ENCODE measurements at regions not wholly inside any gene's neighbourhood (a gene's known extent, or its start where the extent isn't known, plus 50 kb on each side); places are given as distances from the start of the nearest gene placed in this dataset.
"Not testable (repeated sequence)": the region's sequence is repeated elsewhere in the genome, so short reads cannot be mapped to it uniquely, and the experiment has no call there.

DNA sequence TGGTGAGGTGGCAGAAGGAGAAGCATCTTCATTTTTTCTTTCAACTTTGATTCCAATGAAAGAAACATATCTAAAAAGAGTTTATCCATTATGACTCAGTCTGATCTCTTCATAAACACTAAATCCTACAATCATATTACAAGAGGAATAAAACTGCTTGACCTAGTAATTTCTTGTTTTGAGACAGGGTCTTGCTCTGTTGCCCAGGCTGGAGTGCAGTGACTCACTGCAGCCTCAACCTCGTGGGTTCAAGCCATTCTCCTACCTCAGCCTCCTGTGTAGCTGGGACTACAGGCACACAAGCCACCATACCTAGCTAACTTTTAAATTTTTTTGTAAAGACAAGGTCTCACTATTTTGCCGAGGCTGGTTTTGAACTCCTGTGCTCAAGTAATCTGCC, 147.2 kb downstream of the NDUFA12 start:
- no peak for DNase-seq

DNA sequence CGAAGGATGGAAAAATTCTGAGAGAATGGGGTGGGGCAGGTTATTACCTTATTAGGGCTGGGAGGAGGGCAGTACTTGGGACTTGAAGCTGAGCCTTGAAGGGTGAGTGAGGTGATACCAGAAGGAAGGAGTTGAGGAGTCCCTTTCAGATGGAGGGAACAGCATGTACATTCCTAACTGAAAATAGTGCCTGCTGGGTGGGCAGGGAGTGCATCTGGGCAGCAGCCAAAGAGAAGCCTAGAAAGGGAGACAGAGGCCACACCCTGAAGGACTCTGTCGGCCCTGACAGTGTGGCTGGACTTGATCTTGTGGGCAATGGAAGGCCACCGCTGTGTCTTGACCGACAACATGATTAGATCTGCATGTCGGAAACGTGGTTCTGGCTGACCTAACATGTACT, 147.6 kb downstream of the NDUFA12 start:
- DNase-seq: no peak

DNA sequence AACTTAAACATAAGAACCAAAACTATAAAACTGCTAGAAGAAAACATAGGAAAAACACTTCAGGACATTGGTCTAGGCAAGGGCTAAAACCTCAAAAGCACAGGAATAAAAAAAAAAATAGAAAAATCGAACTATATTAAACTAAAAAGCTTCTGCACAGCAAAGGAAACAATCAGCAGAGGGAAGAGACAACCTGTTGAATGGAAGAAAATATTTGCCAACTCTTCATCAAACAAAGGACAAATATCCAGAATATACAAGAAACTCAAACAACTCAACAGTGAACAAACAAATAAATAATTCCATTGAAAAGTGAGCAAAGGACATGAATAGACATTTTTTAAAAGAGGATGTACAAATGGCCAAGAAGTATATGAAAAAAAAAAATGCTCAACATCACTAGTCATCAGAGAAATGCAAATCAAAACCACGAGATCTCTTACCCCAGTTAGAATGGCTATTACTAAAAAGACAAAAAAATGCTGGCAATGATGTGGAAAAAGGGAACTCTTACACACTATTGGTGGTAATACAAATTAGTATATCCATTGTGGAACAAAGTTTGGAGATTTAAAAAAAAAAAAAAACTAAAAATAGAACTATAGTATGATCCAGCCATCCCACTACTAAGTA, 152.0 kb downstream of the NDUFA12 start:
- no peak for DNase-seq

DNA sequence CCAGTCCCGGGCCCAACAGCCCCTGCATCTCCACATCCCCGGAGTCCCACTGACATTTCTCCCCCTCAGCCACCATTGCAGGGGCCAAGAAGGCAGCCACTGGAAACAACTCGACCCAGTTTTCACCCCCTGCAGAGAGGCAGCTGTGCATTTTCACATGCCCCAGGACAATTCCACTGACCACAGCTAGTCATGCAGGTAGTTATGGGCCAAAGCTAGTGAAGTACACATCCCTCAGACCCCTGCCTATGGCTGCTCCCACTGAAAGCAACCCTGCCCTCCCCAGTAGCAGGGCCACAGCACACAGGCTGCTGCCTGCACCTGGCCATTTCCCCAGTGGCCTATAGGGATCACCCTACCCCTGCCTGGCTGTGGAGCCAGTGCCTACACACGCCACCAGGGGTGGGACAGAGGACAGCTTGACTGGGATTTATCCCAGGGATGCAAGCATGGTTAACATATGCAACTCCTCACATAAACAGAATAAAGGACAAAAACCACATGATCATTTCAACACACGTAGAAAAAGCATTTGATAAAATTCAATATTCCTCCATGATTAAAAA, 154.0 kb downstream of the NDUFA12 start:
- DNase-seq: no peak

DNA sequence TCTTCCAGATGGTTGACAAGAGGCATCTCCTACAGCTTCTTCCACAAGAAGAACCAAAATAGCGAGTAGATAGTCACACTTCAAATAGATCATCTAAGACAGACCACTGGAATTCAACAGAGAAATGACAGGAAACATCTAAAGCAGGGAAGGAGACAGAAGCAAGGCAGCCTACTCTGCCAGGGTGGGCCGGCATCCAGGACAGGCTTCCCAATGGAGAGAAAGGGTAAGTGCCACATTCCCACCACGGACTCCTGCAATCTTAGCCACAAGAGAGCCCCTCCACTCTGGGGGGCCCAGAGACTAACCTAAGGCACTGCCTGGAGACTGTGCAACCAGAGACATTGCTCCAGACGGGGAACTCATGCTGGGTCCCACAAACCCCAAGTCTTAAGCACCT, 154.5 kb downstream of the NDUFA12 start:
- no peak for DNase-seq

DNA sequence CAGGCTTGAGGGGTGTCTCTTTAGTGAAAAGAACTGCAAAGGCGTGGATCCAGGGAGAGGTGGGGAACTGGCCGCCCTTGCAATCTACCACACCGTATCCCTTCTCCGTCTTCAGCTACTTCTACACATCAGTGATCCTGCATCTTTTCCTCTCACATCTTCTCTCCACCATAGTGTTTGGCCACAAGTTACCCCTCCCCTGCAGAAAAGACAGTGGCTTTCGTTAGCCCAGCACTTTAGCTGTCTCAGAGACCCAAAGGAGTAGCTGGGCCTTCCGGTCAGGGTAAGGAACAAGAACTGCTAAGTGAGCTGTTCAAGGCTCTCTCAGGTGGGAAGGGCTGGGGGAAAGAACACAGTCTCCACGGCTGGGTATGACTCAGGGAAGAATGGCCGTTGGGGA, 158.4 kb downstream of the NDUFA12 start:
- DNase-seq: no peak

DNA sequence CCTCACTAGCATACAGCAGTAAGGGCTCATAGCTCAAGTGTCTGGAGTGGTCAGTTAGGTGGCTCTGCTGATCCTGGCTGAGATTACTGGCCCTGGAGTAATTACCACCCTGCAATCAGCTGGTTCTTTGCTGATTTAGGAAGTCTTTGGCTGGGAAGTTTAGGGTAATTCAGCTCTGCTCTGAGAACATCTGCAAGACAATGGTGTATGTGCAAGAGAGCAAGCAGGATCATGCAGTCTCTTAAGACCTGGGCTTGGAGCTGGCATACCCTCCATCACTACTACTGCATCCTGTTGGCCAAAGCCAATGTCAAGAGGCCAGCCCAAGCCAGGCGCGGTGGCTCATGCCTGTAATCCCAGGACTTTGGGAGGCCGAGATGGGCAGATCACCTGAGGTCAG, 159.0 kb downstream of the NDUFA12 start:
- no peak for DNase-seq

DNA sequence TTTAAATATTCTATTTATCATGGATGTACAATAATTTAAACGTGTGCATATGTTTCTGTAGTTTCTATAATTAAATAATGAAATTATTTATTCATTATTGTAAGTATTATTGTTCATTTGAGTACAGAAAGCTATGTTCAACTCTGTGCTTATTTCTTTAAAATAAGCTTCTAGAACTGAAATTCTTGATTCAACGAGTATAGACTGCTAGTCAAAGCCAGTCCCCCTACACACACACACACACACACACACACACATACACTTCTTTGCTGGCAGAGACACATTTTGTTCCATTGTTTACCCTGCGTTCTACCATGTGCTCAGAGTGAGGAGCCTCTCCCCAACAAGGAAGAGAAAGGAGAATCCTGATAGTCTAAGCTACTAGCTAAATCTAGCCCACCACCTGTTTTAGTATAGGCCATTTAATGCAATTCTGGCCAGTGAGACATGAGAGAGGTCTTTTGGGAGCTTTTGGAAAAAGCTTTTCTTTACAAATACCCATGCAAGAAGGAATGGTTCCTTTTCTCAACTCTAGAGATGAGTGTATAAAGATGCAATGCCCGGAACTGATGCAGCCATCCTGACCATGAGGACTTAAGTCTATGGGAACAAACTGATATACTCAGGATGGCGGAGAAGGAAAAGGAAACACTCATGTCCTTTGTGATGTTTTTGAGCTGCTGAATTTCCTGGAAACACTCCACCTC, 161.4 kb downstream of the NDUFA12 start:
- no peak for DNase-seq

DNA sequence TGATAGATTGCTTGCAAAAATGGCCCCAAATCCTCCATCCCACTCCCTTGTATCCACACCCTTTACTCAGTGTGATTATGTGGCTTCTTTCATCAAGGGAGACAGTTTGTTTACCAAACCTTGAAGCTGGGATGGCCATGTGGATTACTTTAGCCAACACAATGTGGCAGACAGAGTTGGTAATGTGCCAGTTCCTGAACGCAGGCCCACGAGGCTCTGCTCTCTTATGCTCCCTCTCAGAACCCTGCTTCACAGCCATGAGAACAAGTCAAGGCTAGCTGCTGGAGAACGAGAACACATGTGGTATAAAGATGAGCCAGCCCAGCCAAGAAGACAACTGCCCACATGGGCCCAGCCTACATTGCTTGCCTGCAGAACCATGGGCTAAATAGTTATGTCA, 162.3 kb downstream of the NDUFA12 start:
- no peak for DNase-seq

DNA sequence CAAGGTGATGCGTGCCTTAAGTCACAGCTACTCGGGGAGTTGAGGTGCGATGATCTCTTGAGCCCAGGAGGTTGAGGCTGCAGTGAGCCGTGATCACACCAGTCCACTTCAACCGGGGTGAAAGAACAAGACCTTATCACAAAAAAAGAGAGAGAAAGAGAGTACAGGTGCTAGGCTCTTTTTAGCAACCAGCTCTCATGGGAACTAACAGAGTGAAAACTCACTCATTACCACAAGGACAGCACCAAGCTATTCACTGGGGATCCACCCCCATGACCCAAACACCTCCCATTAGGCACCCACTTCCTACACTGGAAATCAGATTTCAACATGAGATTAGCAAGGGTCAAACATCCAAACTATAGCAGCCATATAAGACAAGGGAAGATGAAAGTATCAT, 164.2 kb downstream of the NDUFA12 start:
- no peak for DNase-seq

DNA sequence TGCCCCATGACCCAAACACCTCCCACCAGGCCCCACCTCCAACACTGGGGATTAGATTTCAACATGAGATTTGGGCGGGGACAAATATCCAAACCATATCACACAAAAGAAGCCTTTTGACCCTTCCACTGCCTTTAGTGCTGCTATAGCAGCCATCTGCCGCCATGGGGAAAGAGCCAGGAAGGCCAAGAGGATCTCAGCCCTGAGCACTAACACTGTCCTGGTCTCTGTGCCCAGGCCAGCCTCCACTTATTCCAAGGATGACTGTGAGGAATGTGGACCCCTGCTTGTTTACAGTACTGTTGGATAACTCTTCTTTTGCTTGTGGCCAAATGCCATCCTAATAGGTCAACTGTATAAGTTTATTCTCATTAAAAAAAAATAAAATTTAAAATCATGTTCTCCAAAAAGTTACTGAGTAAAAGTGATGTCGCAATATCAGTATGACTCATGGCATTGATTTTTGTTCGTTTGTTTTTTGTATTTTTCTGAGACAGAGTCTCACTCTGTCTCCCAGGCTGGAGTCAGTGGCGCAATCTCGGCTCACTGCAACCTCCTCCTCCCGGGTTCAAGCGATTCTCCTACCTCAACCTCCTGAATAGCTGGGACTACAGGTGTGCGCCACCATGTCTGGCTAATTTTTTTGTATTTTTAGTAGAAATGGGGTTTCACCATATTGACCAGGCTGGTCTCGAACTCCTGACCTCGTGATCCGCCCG, 166.4 kb downstream of the NDUFA12 start:
- DNase-seq: not testable (repeated sequence)

DNA sequence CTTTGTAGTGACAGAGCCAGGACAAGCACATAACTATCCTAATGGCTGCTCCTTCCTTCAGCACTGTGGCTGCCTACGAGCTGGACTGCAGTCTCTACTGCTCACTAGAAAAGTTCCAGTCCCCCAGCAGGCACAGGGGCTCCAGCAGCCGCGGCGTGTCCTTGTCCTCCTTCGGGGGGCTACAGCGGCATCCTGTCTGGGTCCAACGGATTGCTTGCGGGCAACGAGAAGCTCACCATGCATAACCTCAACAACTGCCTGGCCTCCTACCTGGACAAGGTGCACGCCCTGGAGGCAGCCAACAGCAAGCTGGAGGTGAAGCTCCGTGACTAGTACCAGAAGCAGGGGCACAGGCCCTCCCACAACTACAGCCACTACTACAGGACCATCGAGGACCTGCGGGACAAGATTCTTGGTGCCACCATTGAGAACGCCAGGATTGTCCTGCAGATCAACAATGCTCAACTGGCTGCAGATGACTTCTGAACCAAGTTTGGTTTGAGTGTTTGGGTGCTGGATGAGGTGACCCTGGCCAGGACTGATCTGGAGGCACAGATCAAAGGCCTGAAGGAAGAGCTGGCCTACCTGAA, 169.4 kb downstream of the NDUFA12 start:
- no peak for DNase-seq

DNA sequence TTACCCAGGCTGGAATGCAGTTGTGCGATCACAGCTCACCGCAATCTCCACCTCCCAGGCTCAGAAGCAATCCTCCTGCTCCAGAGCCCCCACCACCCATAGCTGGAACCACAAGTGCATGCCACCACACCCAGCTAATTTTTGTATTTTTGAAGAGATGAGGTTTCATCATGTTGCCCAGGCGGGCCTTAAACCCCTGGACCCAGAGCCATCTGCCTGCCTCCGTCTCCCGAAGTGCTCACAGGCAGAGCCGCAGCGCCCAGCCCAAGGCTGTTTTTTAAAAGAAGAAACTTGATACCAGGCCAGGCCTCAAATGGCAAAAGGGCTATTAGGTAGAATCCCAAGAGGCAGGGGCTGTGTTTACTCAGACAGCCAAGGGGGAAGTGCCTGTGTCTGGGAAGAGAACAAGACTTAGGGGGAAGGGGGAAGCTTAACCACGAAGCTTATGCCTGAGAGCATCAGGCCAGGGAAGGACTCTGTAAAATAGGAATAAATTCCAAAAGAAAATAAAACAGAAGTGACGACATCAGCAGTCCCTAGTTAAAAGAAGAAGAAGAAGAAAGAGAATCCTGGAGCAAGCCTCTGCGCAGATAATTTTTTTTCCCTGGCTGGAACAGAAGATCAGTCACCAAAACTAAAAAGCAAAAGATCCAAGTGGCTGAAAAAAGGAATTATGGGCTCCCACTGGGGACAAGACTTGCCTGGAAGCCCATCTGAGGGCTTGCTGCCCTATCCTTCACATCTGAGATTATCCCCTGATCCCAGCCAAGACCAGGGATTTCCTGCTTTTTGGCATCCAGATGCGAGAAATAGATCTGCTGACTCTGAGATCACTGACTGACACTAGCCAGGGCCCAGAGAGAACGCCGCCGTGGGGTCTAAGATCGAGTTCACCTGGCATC, 170.5 kb downstream of the NDUFA12 start:
- DNase-seq: no peak

DNA sequence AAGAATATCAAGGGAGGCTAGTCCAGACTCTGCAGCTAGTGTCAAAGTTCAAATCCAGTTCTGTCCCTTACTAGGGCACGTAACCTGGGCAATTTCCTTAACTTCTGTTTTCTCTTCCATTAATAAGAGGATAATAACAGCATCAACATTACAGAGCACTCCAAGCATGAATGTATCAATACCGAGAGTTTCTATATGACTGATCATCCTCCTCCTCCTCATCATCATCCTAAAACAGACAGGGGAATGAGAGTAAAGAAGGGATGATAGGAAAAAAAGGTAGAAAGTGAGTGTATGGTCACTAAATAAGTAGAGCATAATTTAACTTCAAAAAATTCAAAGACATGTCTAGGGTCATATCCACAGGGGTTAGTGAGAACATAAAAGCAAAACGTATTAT, 171.4 kb downstream of the NDUFA12 start:
- no peak for DNase-seq

DNA sequence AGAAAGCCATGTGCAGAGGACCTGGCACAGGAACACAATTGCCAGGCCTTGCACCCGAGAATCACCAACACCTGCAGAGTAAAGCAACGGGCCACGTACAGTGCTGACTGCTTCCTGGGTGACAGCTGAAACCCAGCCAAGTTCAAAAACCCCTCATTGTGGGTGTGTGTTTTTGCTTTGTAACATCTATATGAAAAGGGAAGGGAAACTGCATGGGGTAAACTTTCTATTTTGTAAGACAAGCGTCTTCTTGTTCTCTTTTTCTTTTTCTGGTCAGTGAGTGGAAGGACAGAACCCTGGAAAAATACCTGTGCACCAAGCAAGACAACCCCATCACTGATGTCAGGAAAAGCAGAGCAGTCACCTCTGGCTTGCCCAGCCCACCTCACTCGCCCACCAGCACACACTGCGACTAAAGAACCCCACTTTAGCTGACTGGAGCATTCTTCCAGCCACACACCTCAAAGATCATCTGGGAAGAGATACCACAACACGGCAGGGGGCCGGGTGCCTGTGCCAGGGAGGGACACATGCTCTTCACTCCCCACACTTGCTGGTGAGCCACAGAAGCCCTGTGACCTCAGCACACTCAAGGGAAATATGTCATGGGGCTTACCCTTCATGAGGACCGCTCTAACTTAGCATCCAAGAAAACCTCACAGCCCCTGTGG, 172.3 kb downstream of the NDUFA12 start:
- no peak for DNase-seq

DNA sequence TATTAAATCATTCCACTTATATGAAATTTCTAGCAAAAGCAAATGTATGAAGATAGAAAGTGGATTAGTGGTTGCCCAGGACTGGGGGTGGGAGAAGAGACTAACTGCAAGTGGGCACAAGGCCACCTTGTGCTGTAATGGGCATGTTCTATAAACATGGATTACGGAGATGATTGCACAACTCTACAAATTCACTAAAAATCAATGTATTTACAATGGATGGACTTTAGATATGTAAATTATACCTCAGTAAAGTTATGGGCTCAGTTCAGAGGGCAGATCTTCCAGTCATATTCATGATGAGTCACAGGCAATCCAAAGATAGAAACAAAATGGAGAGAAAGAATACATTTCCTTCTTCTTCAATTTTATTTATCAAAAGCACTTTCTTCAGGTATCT, 173.9 kb downstream of the NDUFA12 start:
- DNase-seq: no peak

DNA sequence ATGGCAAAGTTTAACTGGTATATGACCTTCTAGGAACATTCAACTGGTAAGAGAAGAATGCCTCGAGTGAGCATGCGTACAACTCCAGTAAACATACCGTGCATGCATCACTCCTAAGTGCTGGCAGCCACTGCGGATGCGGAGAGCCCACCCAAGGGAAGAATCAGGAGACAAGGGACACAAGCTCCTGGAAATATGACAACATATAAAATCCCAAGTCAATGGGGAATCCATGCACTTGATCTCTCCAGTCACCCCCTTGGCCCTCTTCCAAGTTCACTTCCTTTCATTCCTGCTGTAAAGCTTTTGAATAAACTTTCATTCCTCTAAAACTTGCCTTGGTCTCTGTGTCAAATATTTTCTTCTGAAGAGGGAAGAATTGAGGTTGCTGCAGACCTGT, 168.7 kb upstream of the TMCC3 start:
- DNase-seq: no peak

DNA sequence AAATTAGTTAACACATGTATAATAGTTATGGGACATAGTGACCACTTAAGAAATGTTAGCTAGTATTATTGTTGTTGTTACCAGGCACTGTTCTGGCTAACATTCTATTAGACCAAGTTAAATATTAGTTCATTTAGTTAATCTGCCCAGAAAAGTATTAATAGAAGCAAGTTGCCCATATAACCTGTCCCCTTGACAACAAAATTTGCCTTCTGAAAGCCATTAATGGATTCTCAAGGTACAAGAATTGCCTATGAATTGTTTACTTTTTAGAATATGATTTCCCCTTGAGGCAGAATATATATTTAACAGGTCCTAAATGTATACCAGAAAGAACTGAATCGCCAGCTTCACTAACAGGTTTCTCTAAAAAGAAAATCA, 167.3 kb upstream of the TMCC3 start:
- DNase-seq: no peak

DNA sequence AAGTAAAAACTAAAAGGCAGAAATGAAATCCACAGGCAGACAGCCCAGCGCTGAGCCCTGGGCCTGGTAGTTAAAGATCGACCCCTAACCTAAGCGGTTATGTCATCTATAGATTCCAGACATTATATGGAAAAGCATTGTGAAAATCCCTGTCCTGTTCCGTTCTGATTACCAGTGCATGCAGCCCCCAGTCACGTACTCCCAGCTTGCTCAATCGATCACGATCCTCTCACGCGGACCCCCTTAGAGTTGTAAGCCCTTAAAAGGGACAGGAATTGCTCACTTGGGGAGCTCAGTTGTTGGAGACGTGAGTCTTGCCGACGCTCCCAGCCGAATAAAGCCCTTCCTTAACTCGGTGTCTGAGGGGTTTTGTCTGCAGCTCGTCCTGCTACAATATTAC, 166.8 kb upstream of the TMCC3 start:
- not testable (repeated sequence) for DNase-seq

DNA sequence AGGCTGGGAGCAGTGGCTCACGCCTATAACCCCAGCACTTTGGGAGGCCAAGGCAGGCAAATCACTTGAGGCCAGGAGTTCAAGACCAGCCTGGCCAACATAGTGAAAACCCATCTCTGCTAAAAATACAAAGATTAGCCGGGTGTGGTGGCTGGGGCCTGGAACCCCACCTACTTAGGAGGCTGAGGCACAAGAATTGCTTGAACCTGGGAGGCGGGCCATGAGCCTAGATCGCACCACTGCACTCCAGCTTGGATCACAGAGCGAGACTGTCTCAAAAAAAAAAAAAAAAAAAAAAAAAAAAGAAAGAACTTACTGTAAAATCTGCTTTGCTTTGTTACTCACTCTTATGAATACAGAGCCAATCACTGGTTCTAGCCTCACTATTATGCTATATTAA, 166.4 kb upstream of the TMCC3 start:
- not testable (repeated sequence) for DNase-seq

DNA sequence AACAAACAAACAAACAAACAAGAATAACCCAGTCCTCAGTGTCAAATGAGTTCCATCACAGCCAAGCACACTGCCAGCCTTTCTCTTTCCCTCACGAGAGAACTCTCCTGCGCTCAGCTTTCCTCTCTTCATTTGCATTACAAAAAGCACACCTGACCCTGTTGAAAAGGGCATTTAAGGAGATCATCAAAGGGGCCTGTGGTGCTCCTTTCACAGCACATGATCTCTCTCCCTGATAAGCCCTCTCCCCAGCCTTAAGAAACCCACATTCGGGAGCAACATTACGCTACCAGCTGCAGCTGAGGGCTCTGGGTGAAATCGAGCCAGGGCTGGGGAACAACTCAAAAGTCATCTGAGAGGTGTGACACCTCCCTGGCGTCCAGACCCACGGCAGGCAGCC, 165.6 kb upstream of the TMCC3 start:
- DNase-seq: no peak

DNA sequence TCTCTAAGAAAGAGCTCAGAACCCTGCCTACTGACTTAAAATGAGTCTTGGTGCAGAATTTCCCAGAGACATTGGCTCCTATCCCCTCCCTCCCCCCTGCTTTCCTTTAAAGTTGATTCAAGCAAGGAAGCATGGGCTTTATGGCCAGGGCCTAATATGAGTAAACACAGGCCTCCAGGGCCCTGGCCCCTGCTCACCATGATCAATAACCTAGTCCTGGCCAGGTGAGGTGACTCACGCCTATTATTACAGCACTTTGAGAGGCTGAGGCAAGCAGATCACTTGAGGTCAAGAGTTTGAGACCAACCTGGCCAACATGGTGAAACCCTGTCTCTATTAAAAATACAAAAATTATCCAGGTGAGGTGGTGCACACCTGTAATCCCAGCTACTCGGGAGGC, 165.1 kb upstream of the TMCC3 start:
- DNase-seq: no peak

Data from NCI-H1048 (cell line).